GM12891 (cell line): ENCODE measurements at regions not wholly inside any gene's neighbourhood (a gene's known extent, or its start where the extent isn't known, plus 50 kb on each side); places are given as distances from the start of the nearest gene placed in this dataset.

Experiments
- POLR2A ChIP-seq: IDR thresholded peaks from 2 replicates; pipeline ENCODE4 v1.6.1; 2011; ENCODE audit warnings: low read depth, low read length, control low read depth
- SPI1 ChIP-seq: IDR thresholded peaks from 2 replicates; pipeline ENCODE4 v1.6.1; 2011; ENCODE audit warnings: low read depth, low read length, control low read depth

- TF ChIP-seq POLR2A (no peak), SPI1 (no peak)
Observed at GRCh38 chr20:20972490-20972889, 133.7 kb downstream of the LINC00237 start.
